ENCODE measurements at regions not wholly inside any gene's neighbourhood (a gene's known extent, or its start where the extent isn't known, plus 50 kb on each side); places are given as distances from the start of the nearest gene placed in this dataset.
A peak's percentile ranks its signal among the peaks of the same experiment; 100 is the strongest.

DNA sequence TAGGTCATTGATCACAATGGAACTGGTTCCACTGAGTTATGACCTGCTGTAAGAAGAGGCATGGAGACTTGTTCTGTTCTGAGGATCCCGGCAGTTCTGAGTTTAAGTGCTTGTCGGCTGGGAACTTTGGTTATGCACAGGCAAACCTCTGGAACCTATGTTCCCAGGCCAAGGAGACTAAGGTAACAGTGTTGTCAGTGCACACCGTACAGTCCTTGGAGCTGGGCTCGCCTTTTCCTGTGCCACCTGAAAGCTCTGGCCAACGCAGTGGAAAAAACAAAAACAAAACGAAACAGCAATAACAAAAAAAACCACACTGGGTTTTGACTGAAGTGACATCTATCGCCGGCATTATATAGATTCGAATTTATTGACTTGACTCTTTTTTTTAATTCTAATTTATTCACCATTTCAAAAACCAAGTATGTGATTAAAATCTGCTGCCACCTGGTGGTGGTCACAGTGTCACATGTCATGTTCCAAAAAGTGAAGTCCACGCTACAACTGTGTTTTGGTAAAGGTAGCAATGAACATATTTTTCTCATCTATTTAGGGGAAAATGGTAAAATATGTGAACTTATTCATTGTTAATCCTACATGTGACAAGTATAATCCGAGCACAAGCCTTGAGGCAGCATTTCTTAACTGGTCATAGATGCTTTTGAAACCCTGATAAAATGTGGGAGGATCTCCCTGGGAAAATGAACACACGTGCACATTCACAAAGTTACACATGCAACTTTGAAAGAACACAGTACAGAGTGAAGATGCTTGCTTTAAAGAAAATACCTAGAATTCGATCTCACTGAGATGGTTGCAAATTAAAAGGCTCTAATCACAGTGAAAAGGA, 113.8 kb upstream of the PPP2R2D start:
- intact Hi-C loops (cut with micrococcal nuclease) = loop anchor here (10.0 kb wide), 1 partner anchor 1592 kb away; no protein-coding TSS in a partner anchor
- Histone ChIP-seq H3K4me3 (ENCODE audit: low read length) (no peak overlapping the region), H3F3A (ENCODE audit: low read length, unreplicated experiment) (no peaks in the 10 kb centered on the region), H2AFZ (ENCODE audit: low read length) (no peak overlapping the region), H3K27me3 (ENCODE audit: low read length) (no peaks in the 10 kb centered on the region), H4K20me1 (ENCODE audit: low read length) (no peaks in the 10 kb centered on the region), H3K79me2 (ENCODE audit: low read length) (no peaks in the 10 kb centered on the region), H3K4me1 (ENCODE audit: insufficient read depth, low read length) (no peaks in the 10 kb centered on the region), H3K9ac (ENCODE audit: low read length) (no peak overlapping the region), H3K27ac (ENCODE audit: low read length) (no peak overlapping the region), H3K4me2 (ENCODE audit: low read length) (no peak overlapping the region), H3K9me3 (ENCODE audit: low read length) (no peaks in the 10 kb centered on the region), H3K9me2 (replicated peaks; ENCODE audit: low read length) (no peaks in the 10 kb centered on the region), H3K36me3 (ENCODE audit: low read depth, low read length) (no peaks in the 10 kb centered on the region)
- ATAC-seq (no peak), DNase-seq (peak; percentile 52)
- ChIA-PET CTCF (no interaction called here), POLR2A (ENCODE audit: unreplicated experiment) (no interaction called here)
- TF ChIP-seq CTCF (conservative IDR thresholded peaks at IDR 0.05; ENCODE audit: low read depth, low read length) = peak; percentile 80
- TF ChIP-seq EZH2 (IDR thresholded peaks at IDR 0.05; ENCODE audit: low read length, unreplicated experiment) = no peak
- no TSS peak for BruUV-seq (replicated peaks)

DNA sequence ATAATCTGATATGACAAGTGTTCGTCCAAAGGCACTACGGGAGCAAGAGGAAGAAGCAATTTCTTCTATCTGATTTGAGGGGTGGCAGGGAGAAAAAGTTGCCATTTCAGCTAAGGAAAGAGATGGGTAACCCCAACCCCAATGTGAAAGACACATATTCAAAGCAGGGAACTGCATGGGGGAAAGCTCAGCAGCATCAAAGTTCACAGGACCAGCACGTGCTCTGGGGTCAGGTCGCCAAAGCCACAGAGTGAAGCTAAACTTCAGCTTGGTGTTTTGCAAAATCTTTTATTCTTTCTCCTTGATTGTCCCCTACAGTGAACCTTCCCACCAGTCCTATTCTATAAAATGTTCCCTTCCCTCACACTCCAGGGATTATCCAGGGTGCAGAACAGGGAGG, 112.8 kb upstream of the PPP2R2D start:
- H3K9me2 ChIP-seq (replicated peaks; ENCODE audit: low read length) = no peaks in the 10 kb centered on the region
- H3K27ac ChIP-seq (ENCODE audit: low read length) = no peak overlapping the region
- BruUV-seq (replicated peaks) = no TSS peak
- no peaks in the 10 kb centered on the region for H3K36me3 ChIP-seq (ENCODE audit: low read depth, low read length)
- intact Hi-C loops (cut with micrococcal nuclease) = loop anchor here (10.0 kb wide), 1 partner anchor 1593 kb away; no protein-coding TSS in a partner anchor
- no peak overlapping the region for H3K4me3 ChIP-seq (ENCODE audit: low read length)
- no peak overlapping the region for H3K4me2 ChIP-seq (ENCODE audit: low read length)
- H3K27me3 ChIP-seq (ENCODE audit: low read length) = no peaks in the 10 kb centered on the region
- ChIA-PET POLR2A (ENCODE audit: unreplicated experiment) (no interaction called here), CTCF (no interaction called here)
- no peak overlapping the region for H3K9ac ChIP-seq (ENCODE audit: low read length)
- no peaks in the 10 kb centered on the region for H3K9me3 ChIP-seq (ENCODE audit: low read length)
- H2AFZ ChIP-seq (ENCODE audit: low read length) = no peak overlapping the region
- ATAC-seq (no peak), DNase-seq (no peak)
- TF ChIP-seq EZH2phosphoT487 (IDR thresholded peaks at IDR 0.05; ENCODE audit: borderline replicate concordance, low read length) = no peak
- H3K4me1 ChIP-seq (ENCODE audit: insufficient read depth, low read length) = no peaks in the 10 kb centered on the region
- H4K20me1 ChIP-seq (ENCODE audit: low read length) = no peaks in the 10 kb centered on the region
- no peaks in the 10 kb centered on the region for H3F3A ChIP-seq (ENCODE audit: low read length, unreplicated experiment)
- no peaks in the 10 kb centered on the region for H3K79me2 ChIP-seq (ENCODE audit: low read length)

DNA sequence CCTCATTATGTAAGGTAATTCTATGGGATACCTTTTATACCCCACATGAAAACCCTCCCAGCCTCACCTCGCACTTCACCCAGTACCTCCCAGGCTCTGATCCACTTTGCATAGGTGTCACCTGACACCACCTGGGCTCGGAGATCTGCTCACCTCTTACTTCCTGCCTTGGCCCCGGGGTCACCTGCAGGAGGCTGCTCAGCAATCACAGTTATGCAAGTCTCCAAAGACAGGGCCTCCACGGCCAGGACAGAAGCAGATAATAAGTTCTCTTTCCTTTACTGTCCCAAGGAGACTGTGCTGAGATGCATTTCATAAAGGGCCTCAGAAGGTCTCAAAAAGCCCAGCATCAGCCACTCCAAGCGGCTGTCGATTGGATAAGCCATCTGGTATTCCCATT, 112.4 kb upstream of the PPP2R2D start:
- H4K20me1 ChIP-seq (ENCODE audit: low read length) = no peaks in the 10 kb centered on the region
- no TSS peak for BruUV-seq (replicated peaks)
- no peaks in the 10 kb centered on the region for H3K36me3 ChIP-seq (ENCODE audit: low read depth, low read length)
- CTCF ChIA-PET = no interaction called here
- no peaks in the 10 kb centered on the region for H3F3A ChIP-seq (ENCODE audit: low read length, unreplicated experiment)
- H3K9me2 ChIP-seq (replicated peaks; ENCODE audit: low read length) = no peaks in the 10 kb centered on the region
- no peak overlapping the region for H3K27ac ChIP-seq (ENCODE audit: low read length)
- DNase-seq = no peak
- no peaks in the 10 kb centered on the region for H3K9me3 ChIP-seq (ENCODE audit: low read length)
- no peak for TF ChIP-seq CTCF (conservative IDR thresholded peaks at IDR 0.05; ENCODE audit: low read depth, low read length)
- TF ChIP-seq EZH2phosphoT487 (IDR thresholded peaks at IDR 0.05; ENCODE audit: borderline replicate concordance, low read length) = no peak
- no peak for TF ChIP-seq EZH2 (IDR thresholded peaks at IDR 0.05; ENCODE audit: low read length, unreplicated experiment)
- H2AFZ ChIP-seq (ENCODE audit: low read length) = no peak overlapping the region
- H3K9ac ChIP-seq (ENCODE audit: low read length) = no peak overlapping the region
- no peak overlapping the region for H3K4me3 ChIP-seq (ENCODE audit: low read length)
- no peaks in the 10 kb centered on the region for H3K79me2 ChIP-seq (ENCODE audit: low read length)
- H3K27me3 ChIP-seq (ENCODE audit: low read length) = no peaks in the 10 kb centered on the region
- no peaks in the 10 kb centered on the region for H3K4me1 ChIP-seq (ENCODE audit: insufficient read depth, low read length)
- no peak for ATAC-seq
- no peak overlapping the region for H3K4me2 ChIP-seq (ENCODE audit: low read length)
- POLR2A ChIA-PET (ENCODE audit: unreplicated experiment) = no interaction called here
- intact Hi-C loops (cut with micrococcal nuclease) = loop anchor here (10.0 kb wide), 1 partner anchor 1594 kb away; no protein-coding TSS in a partner anchor
